ENCODE measurements at regions not wholly inside any gene's neighbourhood (a gene's known extent, or its start where the extent isn't known, plus 50 kb on each side); places are given as distances from the start of the nearest gene placed in this dataset.

DNA sequence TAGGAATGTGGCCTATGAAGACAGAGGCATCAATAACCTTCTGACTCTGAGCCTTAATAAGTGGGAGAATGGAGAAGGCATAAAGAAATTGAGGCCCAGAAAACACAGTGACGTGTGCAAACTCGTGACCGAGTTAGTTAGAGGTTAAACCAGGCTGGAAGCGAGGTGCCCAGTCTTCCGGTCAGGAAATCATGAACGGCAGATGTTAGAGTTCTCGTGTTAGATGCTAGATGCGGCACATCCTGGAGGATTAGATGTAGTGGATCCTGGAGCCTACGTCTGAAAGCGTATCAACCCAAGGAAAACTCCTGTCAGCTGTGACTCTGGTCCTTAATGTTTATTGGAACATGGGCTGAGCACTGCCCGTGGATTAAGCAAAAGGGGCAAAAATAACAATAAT is 275.9 kb downstream of the TCF7L2 start:
- Histone ChIP-seq H4K20me1 (ENCODE audit: insufficient read depth) (no peaks in the 10 kb centered on the region), H3K4me2 (no peak overlapping the region), H2AFZ (ENCODE audit: low read depth) (no peak overlapping the region), H3F3A (replicated peaks; ENCODE audit: insufficient read depth) (no peaks in the 10 kb centered on the region), H3K9ac (no peak overlapping the region), H3K9me3 (no peaks in the 10 kb centered on the region), H3K27ac (ENCODE audit: low read depth in 2 of 2, low read length in 1 of 2) (no peak overlapping the region), H3K4me3 (ENCODE audit: low read depth in 2 of 2, low read length in 1 of 2) (no peak overlapping the region), H3K36me3 (replicated peaks in 1 of 2; ENCODE audit: control insufficient read depth in 1 of 2, insufficient read depth in 2 of 2, low read length in 1 of 2) (no peaks in the 10 kb centered on the region), H3K27me3 (ENCODE audit: insufficient read depth) (no peaks in the 10 kb centered on the region), H3K79me2 (ENCODE audit: insufficient read depth) (no peaks in the 10 kb centered on the region), H3K9me2 (no peaks in the 10 kb centered on the region), H3K4me1 (ENCODE audit: control insufficient read depth in 1 of 2, insufficient read depth in 2 of 2, low read depth in 1 of 2, low read length in 1 of 2) (peaks cover 0 to 13% of the 10 kb centered on the region in 2 experiments; a peak in 2 of 4 replicates)
- ChIA-PET CTCF (no interaction called here), POLR2A (no interaction called here)
- no peak for DNase-seq
- no peak for TF ChIP-seq MEF2A (IDR thresholded peaks at IDR 0.05; ENCODE audit: borderline replicate concordance, low read depth)
- TF ChIP-seq, protein P1, sequence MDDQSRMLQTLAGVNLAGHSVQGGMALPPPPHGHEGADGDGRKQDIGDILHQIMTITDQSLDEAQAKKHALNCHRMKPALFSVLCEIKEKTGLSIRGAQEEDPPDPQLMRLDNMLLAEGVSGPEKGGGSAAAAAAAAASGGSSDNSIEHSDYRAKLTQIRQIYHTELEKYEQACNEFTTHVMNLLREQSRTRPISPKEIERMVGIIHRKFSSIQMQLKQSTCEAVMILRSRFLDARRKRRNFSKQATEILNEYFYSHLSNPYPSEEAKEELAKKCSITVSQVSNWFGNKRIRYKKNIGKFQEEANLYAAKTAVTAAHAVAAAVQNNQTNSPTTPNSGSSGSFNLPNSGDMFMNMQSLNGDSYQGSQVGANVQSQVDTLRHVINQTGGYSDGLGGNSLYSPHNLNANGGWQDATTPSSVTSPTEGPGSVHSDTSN (IDR thresholded peaks at IDR 0.05), result no peak
- TF ChIP-seq, protein P2, sequence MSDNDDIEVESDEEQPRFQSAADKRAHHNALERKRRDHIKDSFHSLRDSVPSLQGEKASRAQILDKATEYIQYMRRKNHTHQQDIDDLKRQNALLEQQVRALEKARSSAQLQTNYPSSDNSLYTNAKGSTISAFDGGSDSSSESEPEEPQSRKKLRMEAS (IDR thresholded peaks at IDR 0.05; ENCODE audit: low read depth), result no peak
- no peak for TF ChIP-seq RCOR1 (IDR thresholded peaks at IDR 0.05; ENCODE audit: low read length)
- no peak for TF ChIP-seq YY1 (IDR thresholded peaks at IDR 0.05; ENCODE audit: low read depth)
- TF ChIP-seq POLR2AphosphoS5 (IDR thresholded peaks at IDR 0.05; ENCODE audit: low read depth, low read length), result no peak
- WGBS (ENCODE audit: low lambda C conversion rate), result 80% methylated on average over 11 of the region's 11 CpGs

DNA sequence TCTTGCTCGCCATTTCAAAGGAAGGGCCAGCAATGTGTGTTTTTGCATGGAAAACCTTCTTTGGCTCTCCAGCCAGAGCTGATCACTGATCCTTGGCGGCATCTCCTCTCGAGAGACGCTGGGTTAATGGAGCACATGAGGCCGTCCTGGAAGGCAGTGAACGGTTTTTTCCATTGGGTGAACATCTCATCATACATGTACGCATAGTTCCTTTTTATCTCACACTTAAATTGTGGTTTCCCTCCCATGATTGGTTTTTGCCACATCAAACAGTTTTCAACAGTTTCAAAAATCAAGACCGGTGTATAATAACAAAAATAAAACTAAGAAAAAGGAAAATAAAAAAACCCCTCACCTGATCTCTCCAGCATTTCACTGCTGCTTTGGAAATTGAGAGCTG is 276.4 kb downstream of the TCF7L2 start:
- Histone ChIP-seq H2AFZ (ENCODE audit: low read depth) (no peak overlapping the region), H3K36me3 (replicated peaks in 1 of 2; ENCODE audit: control insufficient read depth in 1 of 2, insufficient read depth in 2 of 2, low read length in 1 of 2) (no peaks in the 10 kb centered on the region), H3K9me3 (no peaks in the 10 kb centered on the region), H3K4me2 (no peak overlapping the region), H3K4me1 (ENCODE audit: control insufficient read depth in 1 of 2, insufficient read depth in 2 of 2, low read depth in 1 of 2, low read length in 1 of 2) (peaks cover 0 to 10% of the 10 kb centered on the region in 2 experiments; a peak in 2 of 4 replicates), H3K27ac (ENCODE audit: low read depth in 2 of 2, low read length in 1 of 2) (no peak overlapping the region), H3K9ac (no peak overlapping the region), H3K9me2 (no peaks in the 10 kb centered on the region), H3F3A (replicated peaks; ENCODE audit: insufficient read depth) (no peaks in the 10 kb centered on the region), H3K27me3 (ENCODE audit: insufficient read depth) (no peaks in the 10 kb centered on the region), H3K4me3 (ENCODE audit: low read depth in 2 of 2, low read length in 1 of 2) (no peak overlapping the region), H4K20me1 (ENCODE audit: insufficient read depth) (no peaks in the 10 kb centered on the region), H3K79me2 (ENCODE audit: insufficient read depth) (no peaks in the 10 kb centered on the region)
- CTCF ChIA-PET, result no interaction called here
- no peak for DNase-seq
- TF ChIP-seq GATA2 (CRISPR knock-in tag; IDR thresholded peaks at IDR 0.05) (no peak), MEF2A (IDR thresholded peaks at IDR 0.05; ENCODE audit: borderline replicate concordance, low read depth) (no peak), TCF12 (IDR thresholded peaks at IDR 0.05) (no peak)
- POLR2A ChIA-PET, result no interaction called here
- WGBS (ENCODE audit: low lambda C conversion rate), result 83% methylated on average over 8 of the region's 8 CpGs

DNA sequence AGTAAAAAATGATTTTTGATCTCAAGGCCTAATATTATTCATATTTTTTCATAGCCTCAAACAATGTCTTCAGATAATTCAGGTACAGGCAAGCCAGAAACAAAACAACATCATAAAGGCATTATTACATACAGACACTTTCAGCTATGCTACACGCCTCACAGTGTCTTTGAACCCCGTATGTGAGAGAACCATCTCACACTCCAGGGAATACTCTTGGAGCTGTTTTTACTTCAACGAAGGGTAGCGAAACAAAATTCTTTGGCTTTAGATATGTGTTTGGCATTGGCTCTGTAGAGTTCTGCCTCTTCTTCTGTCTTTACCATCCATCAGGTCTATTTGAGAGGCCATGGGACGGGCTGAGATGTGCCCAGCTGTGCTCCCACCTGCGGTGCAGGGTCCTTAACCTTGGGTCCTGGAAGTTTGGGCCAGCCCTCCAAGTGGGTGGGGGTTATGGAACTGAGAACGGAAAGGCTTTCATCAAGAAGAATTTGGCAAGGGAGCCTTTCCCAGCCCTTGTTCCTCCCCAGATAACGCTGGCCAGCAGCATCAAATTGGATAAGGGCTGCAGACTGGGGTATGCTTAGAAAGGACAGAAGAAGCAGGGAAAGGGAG is 276.9 kb downstream of the TCF7L2 start:
- no peaks in the 10 kb centered on the region for H3K9me3 ChIP-seq
- WGBS (ENCODE audit: low lambda C conversion rate), result 86% methylated on average over 8 of the region's 8 CpGs
- H3K9me2 ChIP-seq, result no peaks in the 10 kb centered on the region
- H3K79me2 ChIP-seq (ENCODE audit: insufficient read depth), result no peaks in the 10 kb centered on the region
- no peak for TF ChIP-seq EP300 (IDR thresholded peaks at IDR 0.05; ENCODE audit: borderline replicate concordance in 1 of 2, low read depth in 1 of 2, low read length in 1 of 2)
- ChIA-PET POLR2A (no interaction called here), CTCF (no interaction called here)
- H3K4me2 ChIP-seq, result no peak overlapping the region
- no peak overlapping the region for H3K27ac ChIP-seq (ENCODE audit: low read depth in 2 of 2, low read length in 1 of 2)
- no peak for DNase-seq
- H3K4me3 ChIP-seq (ENCODE audit: low read depth in 2 of 2, low read length in 1 of 2), result no peak overlapping the region
- no peaks in the 10 kb centered on the region for H3K27me3 ChIP-seq (ENCODE audit: insufficient read depth)
- H3K36me3 ChIP-seq (replicated peaks in 1 of 2; ENCODE audit: control insufficient read depth in 1 of 2, insufficient read depth in 2 of 2, low read length in 1 of 2), result no peaks in the 10 kb centered on the region
- peaks cover 0 to 5% of the 10 kb centered on the region in 2 experiments; a peak in 2 of 4 replicates for H3K4me1 ChIP-seq (ENCODE audit: control insufficient read depth in 1 of 2, insufficient read depth in 2 of 2, low read depth in 1 of 2, low read length in 1 of 2)
- H3F3A ChIP-seq (replicated peaks; ENCODE audit: insufficient read depth), result no peaks in the 10 kb centered on the region
- H4K20me1 ChIP-seq (ENCODE audit: insufficient read depth), result no peaks in the 10 kb centered on the region
- no peak overlapping the region for H3K9ac ChIP-seq
- no peak overlapping the region for H2AFZ ChIP-seq (ENCODE audit: low read depth)
